Kidney epithelial cell (primary cell): ENCODE measurements at regions not wholly inside any gene's neighbourhood (a gene's known extent, or its start where the extent isn't known, plus 50 kb on each side); places are given as distances from the start of the nearest gene placed in this dataset.

Experiments
- DNase-seq: peaks from one replicate; pipeline ENCODE4 v3.0.0-alpha.2; 2010; ENCODE audit warnings: low read depth
- H3K27me3 ChIP-seq: 2 replicates; pipeline ENCODE4 v1.6.0; 2011; ENCODE audit warnings: low read length; ENCODE audit not compliant: control insufficient read depth, insufficient read depth
- H3K36me3 ChIP-seq: 2 replicates; pipeline ENCODE4 v1.5.1; 2011; ENCODE audit warnings: low read length; ENCODE audit not compliant: control insufficient read depth, insufficient read depth
- H3K4me3 ChIP-seq: 2 replicates; pipeline ENCODE4 v1.5.1; 2011; ENCODE audit warnings: low read depth, mild to moderate bottlenecking, control low read depth, low read length
- CTCF ChIP-seq: IDR thresholded peaks from 2 replicates; pipeline ENCODE4 v1.5.1; 2011; ENCODE audit warnings: mild to moderate bottlenecking, moderate library complexity, low read length, control low read depth, inconsistent platforms; ENCODE audit not compliant: insufficient read depth, poor library complexity, severe bottlenecking

DNA sequence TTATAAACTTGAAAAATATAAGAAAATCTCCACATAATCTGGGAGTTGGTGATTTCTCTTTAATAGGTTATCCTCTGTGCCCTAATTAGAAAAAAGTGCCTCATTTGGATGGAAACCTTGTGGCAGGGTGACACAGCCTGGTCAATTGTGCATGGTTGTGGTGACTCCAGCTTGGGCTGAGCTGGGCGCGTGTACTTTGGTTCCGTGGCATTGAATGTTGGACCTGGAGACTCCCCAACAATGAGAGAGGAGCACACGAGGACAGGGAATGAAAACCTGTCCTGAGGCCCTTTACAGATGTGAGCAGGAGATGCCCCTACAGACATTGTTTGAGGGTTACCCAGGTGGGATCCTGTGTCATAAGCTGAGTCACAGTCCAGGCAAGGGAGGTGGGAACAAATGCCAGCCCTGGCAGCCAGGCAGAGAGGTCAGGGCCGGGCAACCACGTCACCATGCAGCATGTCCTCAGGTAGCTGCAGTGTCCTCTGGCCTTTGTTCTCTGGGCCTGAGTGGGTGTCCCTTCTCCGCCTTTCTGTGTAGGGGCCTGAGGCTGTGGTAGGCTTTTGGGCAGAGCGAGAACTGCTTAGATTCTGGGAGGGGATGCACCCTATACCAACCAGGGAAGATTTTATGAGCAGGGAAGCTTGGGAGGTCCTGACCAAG is 147.4 kb upstream of the TBX20 start:
- Histone ChIP-seq H3K27me3 (no peaks in the 10 kb centered on the region), H3K4me3 (no peak overlapping the region), H3K36me3 (no peaks in the 10 kb centered on the region)
- TF ChIP-seq CTCF: no peak
- no peak for DNase-seq

DNA sequence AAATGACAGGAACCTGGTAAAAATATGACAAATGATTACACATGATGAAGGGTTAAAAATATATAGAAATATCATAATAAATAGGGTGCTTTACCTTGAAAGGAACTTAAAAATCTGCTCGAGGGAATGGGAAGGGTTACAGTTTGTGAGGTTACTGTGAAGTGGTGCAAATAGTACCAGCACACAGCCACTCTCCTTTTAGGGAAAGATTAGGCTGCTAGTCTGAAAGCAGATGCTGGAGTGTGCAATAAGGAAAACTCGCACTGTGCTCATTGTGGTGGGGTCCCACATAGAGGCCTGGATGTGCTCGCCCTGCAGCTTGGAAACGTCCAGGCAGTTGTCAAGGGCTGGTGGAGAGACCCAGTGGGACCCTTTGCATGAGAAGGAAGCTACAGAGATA is 145.9 kb upstream of the TBX20 start:
- Histone ChIP-seq H3K4me3 (no peak overlapping the region), H3K27me3 (no peaks in the 10 kb centered on the region), H3K36me3 (no peaks in the 10 kb centered on the region)
- no peak for TF ChIP-seq CTCF
- no peak for DNase-seq

GRCh38 chr7:35399216-35399615 is 145.3 kb upstream of the TBX20 start:
- H3K36me3 ChIP-seq: no peaks in the 10 kb centered on the region
- no peaks in the 10 kb centered on the region for H3K27me3 ChIP-seq
- H3K4me3 ChIP-seq: no peak overlapping the region
- TF ChIP-seq CTCF: no peak
- no peak for DNase-seq

DNA sequence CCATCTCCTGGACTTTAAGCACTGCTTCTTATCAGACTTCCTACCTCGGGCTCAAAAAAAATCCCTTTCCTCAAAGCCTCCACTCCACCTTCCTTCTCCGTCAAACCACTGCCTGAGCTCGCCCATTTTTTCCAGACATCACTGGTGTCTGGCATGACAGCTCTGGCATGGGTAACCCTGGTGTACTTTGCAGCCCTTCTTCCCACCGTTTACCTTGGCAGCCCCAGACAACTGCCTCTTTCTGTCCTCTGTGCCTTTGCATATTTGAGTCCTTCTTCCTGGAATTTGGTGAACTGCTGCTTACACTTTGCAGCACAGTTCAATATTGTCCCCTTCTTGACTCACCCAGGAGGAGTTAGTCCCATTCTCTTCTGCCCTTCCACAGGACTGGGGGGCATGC is 144.6 kb upstream of the TBX20 start:
- Histone ChIP-seq H3K27me3 (no peaks in the 10 kb centered on the region), H3K36me3 (no peaks in the 10 kb centered on the region), H3K4me3 (no peak overlapping the region)
- no peak for DNase-seq
- no peak for TF ChIP-seq CTCF

DNA sequence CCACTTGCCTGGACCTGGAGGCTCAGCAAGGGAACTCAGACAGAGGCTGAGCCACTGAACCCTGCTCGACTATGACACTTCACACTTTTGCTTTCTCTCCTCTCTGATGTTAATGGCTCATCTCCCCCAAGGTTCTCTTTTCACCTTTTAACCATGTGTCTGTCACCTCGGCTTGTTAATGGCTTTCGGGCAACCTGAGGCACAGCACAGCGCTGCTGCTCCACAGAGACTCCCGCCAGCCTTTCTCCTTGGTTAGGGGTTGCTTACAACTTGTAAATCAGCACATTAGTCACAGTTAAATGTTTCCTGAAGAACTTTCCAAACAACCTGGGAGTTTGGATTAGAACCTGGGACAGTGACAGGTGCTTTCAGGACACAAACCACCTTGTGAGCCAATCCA is 136.2 kb upstream of the TBX20 start:
- TF ChIP-seq CTCF: no peak
- Histone ChIP-seq H3K27me3 (peaks cover under 1% of the 10 kb centered on the region), H3K4me3 (no peak overlapping the region), H3K36me3 (no peaks in the 10 kb centered on the region)
- no peak for DNase-seq

DNA sequence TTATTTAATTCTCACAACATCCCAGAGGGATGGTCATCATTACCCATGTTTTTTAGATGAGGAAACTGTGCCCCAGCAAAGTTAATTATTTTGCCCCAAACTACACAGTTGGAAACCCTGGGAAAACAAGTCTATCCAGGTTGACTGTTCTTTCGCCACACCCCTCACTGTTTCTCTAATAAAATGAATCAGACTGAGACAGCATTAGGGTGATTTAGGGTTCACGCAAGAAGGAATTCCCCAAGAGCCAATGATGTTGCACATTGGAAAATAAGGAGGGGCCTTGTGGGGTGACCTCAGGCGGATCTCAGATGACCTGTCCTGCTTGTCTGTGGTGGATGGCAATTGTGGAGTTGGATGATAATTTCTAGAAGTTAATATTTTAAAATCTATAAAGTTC is 135.7 kb upstream of the TBX20 start:
- H3K4me3 ChIP-seq: no peak overlapping the region
- peaks cover 4% of the 10 kb centered on the region for H3K27me3 ChIP-seq
- H3K36me3 ChIP-seq: no peaks in the 10 kb centered on the region
- no peak for DNase-seq
- no peak for TF ChIP-seq CTCF
